ENCODE measurements at regions not wholly inside any gene's neighbourhood (a gene's known extent, or its start where the extent isn't known, plus 50 kb on each side); places are given as distances from the start of the nearest gene placed in this dataset.

DNA sequence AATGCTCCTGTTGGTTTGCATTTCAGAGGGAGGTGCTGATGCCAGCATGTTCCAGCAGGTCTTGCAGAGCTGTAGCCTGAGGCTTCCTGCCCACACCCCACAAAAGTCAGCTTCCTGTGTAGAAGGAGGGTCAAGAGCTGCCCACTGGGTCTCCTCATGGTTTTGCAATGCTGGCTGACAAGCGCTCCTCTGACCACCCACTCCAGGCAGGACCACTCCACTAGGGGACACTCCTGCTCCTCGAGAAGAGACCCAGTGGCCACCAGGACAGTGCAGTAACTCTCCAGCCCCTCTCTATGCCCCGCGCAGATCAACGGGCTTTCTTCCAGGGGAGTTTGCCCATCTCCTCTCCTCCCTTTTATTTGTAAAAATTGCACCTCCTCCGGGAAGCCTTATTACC, 72.9 kb upstream of the UQCRFS1 start:
- TF ChIP-seq, protein P1, sequence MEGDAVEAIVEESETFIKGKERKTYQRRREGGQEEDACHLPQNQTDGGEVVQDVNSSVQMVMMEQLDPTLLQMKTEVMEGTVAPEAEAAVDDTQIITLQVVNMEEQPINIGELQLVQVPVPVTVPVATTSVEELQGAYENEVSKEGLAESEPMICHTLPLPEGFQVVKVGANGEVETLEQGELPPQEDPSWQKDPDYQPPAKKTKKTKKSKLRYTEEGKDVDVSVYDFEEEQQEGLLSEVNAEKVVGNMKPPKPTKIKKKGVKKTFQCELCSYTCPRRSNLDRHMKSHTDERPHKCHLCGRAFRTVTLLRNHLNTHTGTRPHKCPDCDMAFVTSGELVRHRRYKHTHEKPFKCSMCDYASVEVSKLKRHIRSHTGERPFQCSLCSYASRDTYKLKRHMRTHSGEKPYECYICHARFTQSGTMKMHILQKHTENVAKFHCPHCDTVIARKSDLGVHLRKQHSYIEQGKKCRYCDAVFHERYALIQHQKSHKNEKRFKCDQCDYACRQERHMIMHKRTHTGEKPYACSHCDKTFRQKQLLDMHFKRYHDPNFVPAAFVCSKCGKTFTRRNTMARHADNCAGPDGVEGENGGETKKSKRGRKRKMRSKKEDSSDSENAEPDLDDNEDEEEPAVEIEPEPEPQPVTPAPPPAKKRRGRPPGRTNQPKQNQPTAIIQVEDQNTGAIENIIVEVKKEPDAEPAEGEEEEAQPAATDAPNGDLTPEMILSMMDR (IDR thresholded peaks at IDR 0.05) = peak in 1 of 4 experiments; percentile 33
- no peak for TF ChIP-seq POLR2A (IDR thresholded peaks at IDR 0.05)
- no peak for TF ChIP-seq EP300 (IDR thresholded peaks at IDR 0.05)
- no peak for TF ChIP-seq POLR2AphosphoS5 (IDR thresholded peaks at IDR 0.05)
